Spinal cord (tissue), 9 donors: ENCODE measurements at regions not wholly inside any gene's neighbourhood (a gene's known extent, or its start where the extent isn't known, plus 50 kb on each side); places are given as distances from the start of the nearest gene placed in this dataset.

Experiments used
- DNase-seq, 6 donors: peaks; one replicate each; pipeline versions ENCODE4 v3.0.0 to v3.0.0-alpha.2; 2013 to 2015; ENCODE audit warnings: low spot score in 6 of 6, low read depth in 4 of 6
- H3K27ac ChIP-seq: one replicate; pipeline ENCODE4 v1.5.1; 2013; ENCODE audit warnings: low read depth, low read length, control low read depth
- H3K27me3 ChIP-seq: one replicate; pipeline ENCODE4 v1.6.1; 2013; ENCODE audit warnings: low read length; ENCODE audit not compliant: control insufficient read depth, insufficient read depth
- H3K36me3 ChIP-seq: one replicate; pipeline ENCODE4 v1.6.1; 2013; ENCODE audit warnings: low read length; ENCODE audit not compliant: control insufficient read depth, insufficient read depth
- H3K4me1 ChIP-seq: one replicate; pipeline ENCODE4 v1.6.1; 2013; ENCODE audit warnings: low read length; ENCODE audit not compliant: control insufficient read depth, insufficient read depth
- H3K4me3 ChIP-seq: one replicate; pipeline ENCODE4 v1.5.1; 2013; ENCODE audit warnings: low read depth, low read length, control low read depth
- H3K9me3 ChIP-seq: one replicate; pipeline ENCODE4 v1.6.1; 2013; ENCODE audit warnings: low read length; ENCODE audit not compliant: control insufficient read depth, insufficient read depth
- WGBS: methylation state at CpG from one replicate; pipeline ENCODE4 v1.1.5; 2013; ENCODE audit warnings: missing lambda C conversion rate; ENCODE audit not compliant: insufficient coverage; 5-methylcytosine and 5-hydroxymethylcytosine counted together
- donor health status: healthy.

- H3K4me1 ChIP-seq, result peaks cover 3% of the 10 kb centered on the region
- H3K27me3 ChIP-seq, result no peaks in the 10 kb centered on the region
- H3K36me3 ChIP-seq, result no peaks in the 10 kb centered on the region
- DNase-seq, result peak in 2 of 6 donors; percentile 33 to 61
- no peak overlapping the region for H3K4me3 ChIP-seq
- WGBS, result no CpG with 5 or more reads among the region's 2 CpGs
- H3K27ac ChIP-seq, result no peak overlapping the region
- H3K9me3 ChIP-seq, result no peaks in the 10 kb centered on the region
Measured at GRCh38 chr14:34177466-34177865, 226.6 kb upstream of the EGLN3 start.

- no peak overlapping the region for H3K27ac ChIP-seq
- WGBS, result 60% methylated on average over 1 of the region's 2 CpGs
- H3K9me3 ChIP-seq, result no peaks in the 10 kb centered on the region
- H3K4me1 ChIP-seq, result peaks cover 3% of the 10 kb centered on the region
- H3K27me3 ChIP-seq, result no peaks in the 10 kb centered on the region
- no peak overlapping the region for H3K4me3 ChIP-seq
- H3K36me3 ChIP-seq, result no peaks in the 10 kb centered on the region
- no peak for DNase-seq
Measured at GRCh38 chr14:34175574-34175973, 224.7 kb upstream of the EGLN3 start.

GRCh38 chr14:34174973-34175372, 224.1 kb upstream of the EGLN3 start:
- no peak overlapping the region for H3K27ac ChIP-seq
- DNase-seq, result no peak
- H3K9me3 ChIP-seq, result no peaks in the 10 kb centered on the region
- WGBS, result 100% methylated on average over 2 of the region's 3 CpGs
- peaks cover 3% of the 10 kb centered on the region for H3K4me1 ChIP-seq
- no peaks in the 10 kb centered on the region for H3K27me3 ChIP-seq
- no peaks in the 10 kb centered on the region for H3K36me3 ChIP-seq
- no peak overlapping the region for H3K4me3 ChIP-seq

GRCh38 chr14:34173916-34174315, 223.0 kb upstream of the EGLN3 start:
- no peak for DNase-seq
- H3K4me1 ChIP-seq, result peaks cover 3% of the 10 kb centered on the region
- no peaks in the 10 kb centered on the region for H3K9me3 ChIP-seq
- H3K27me3 ChIP-seq, result no peaks in the 10 kb centered on the region
- no peak overlapping the region for H3K4me3 ChIP-seq
- H3K36me3 ChIP-seq, result no peaks in the 10 kb centered on the region
- H3K27ac ChIP-seq, result no peak overlapping the region
- 86% methylated on average over 3 of the region's 3 CpGs for WGBS

- Histone ChIP-seq H3K4me1 (peaks cover 3% of the 10 kb centered on the region), H3K9me3 (no peaks in the 10 kb centered on the region), H3K4me3 (no peak overlapping the region), H3K27ac (no peak overlapping the region), H3K27me3 (no peaks in the 10 kb centered on the region), H3K36me3 (no peaks in the 10 kb centered on the region)
- DNase-seq, result peak in 3 of 6 donors; percentile 2 to 81 (median 39)
- WGBS, result 49% methylated on average over 6 of the region's 6 CpGs
Measured at GRCh38 chr14:34172550-34173368, 221.9 kb upstream of the EGLN3 start.

- H3K27me3 ChIP-seq, result no peaks in the 10 kb centered on the region
- DNase-seq, result no peak
- WGBS, result no CpG with 5 or more reads among the region's 1 CpG
- H3K36me3 ChIP-seq, result no peaks in the 10 kb centered on the region
- no peak overlapping the region for H3K27ac ChIP-seq
- no peak overlapping the region for H3K4me3 ChIP-seq
- H3K4me1 ChIP-seq, result peaks cover 3% of the 10 kb centered on the region
- H3K9me3 ChIP-seq, result no peaks in the 10 kb centered on the region
Measured at GRCh38 chr14:34172173-34172451, 221.2 kb upstream of the EGLN3 start.

GRCh38 chr14:34171431-34172172, 220.7 kb upstream of the EGLN3 start:
- Histone ChIP-seq H3K9me3 (no peaks in the 10 kb centered on the region), H3K4me3 (no peak overlapping the region), H3K36me3 (no peaks in the 10 kb centered on the region), H3K27me3 (no peaks in the 10 kb centered on the region), H3K4me1 (peaks cover 3% of the 10 kb centered on the region), H3K27ac (no peak overlapping the region)
- 77% methylated on average over 5 of the region's 8 CpGs for WGBS
- no peak for DNase-seq

GRCh38 chr14:34170882-34171281, 220.0 kb upstream of the EGLN3 start:
- Histone ChIP-seq H3K36me3 (no peaks in the 10 kb centered on the region), H3K4me3 (no peak overlapping the region), H3K9me3 (no peaks in the 10 kb centered on the region), H3K27ac (no peak overlapping the region), H3K27me3 (no peaks in the 10 kb centered on the region), H3K4me1 (peaks cover 3% of the 10 kb centered on the region)
- 86% methylated on average over 1 of the region's 1 CpG for WGBS
- no peak for DNase-seq

- H3K27ac ChIP-seq, result no peak overlapping the region
- H3K36me3 ChIP-seq, result no peaks in the 10 kb centered on the region
- H3K9me3 ChIP-seq, result no peaks in the 10 kb centered on the region
- no peak for DNase-seq
- H3K27me3 ChIP-seq, result no peaks in the 10 kb centered on the region
- no peak overlapping the region for H3K4me3 ChIP-seq
- WGBS, result no CpG with 5 or more reads among the region's 3 CpGs
- H3K4me1 ChIP-seq, result peaks cover 3% of the 10 kb centered on the region
Measured at GRCh38 chr14:34169561-34169960, 218.7 kb upstream of the EGLN3 start.

GRCh38 chr14:34168656-34169055, 217.8 kb upstream of the EGLN3 start:
- 90% methylated on average over 4 of the region's 8 CpGs for WGBS
- Histone ChIP-seq H3K27me3 (no peaks in the 10 kb centered on the region), H3K36me3 (no peaks in the 10 kb centered on the region), H3K4me1 (peaks cover 3% of the 10 kb centered on the region), H3K27ac (no peak overlapping the region), H3K9me3 (no peaks in the 10 kb centered on the region), H3K4me3 (no peak overlapping the region)
- no peak for DNase-seq
